ENCODE measurements at regions not wholly inside any gene's neighbourhood (a gene's known extent, or its start where the extent isn't known, plus 50 kb on each side); places are given as distances from the start of the nearest gene placed in this dataset.

GRCh38 chr12:67833602-67834001 lies 155.6 kb upstream of the IFNG-AS1 start (continued):
- TF ChIP-seq KLF7 (tag by site-specific recombination; IDR thresholded peaks at IDR 0.05; ENCODE audit: borderline replicate concordance) (no peak), ZNF777 (tag by site-specific recombination; IDR thresholded peaks at IDR 0.05; ENCODE audit: borderline replicate concordance) (no peak)

GRCh38 chr12:67837876-67838275 lies 151.4 kb upstream of the IFNG-AS1 start:
- no peak overlapping the region for H3K27ac ChIP-seq (ENCODE audit: extremely low read depth, low read depth, low read length)
- no peak for TF ChIP-seq RBAK (tag by site-specific recombination; IDR thresholded peaks at IDR 0.05)
- TF ChIP-seq BCL11A (tag by site-specific recombination; IDR thresholded peaks at IDR 0.05; ENCODE audit: low read depth) = no peak
- no peak for TF ChIP-seq ELK4 (IDR thresholded peaks at IDR 0.05; ENCODE audit: borderline replicate concordance, low read depth, low read length)
- TF ChIP-seq ZNF529 (tag by site-specific recombination; IDR thresholded peaks at IDR 0.05; ENCODE audit: insufficient replicate concordance) = no peak
- no peak for TF ChIP-seq MEIS1 (CRISPR knock-in tag; IDR thresholded peaks at IDR 0.05; ENCODE audit: borderline replicate concordance)
- TF ChIP-seq PRDM4 (tag by site-specific recombination; IDR thresholded peaks at IDR 0.05) = no peak
- TF ChIP-seq ZSCAN4 (tag by site-specific recombination; IDR thresholded peaks at IDR 0.05) = no peak
- TF ChIP-seq ZIC2 (tag by site-specific recombination; IDR thresholded peaks at IDR 0.05) = no peak
- no peak for TF ChIP-seq PRDM6 (tag by site-specific recombination; IDR thresholded peaks at IDR 0.05)
- no peak for TF ChIP-seq ZNF155 (tag by site-specific recombination; IDR thresholded peaks at IDR 0.05)
- TF ChIP-seq ZNF830 (tag by site-specific recombination; IDR thresholded peaks at IDR 0.05; ENCODE audit: low read depth) = no peak
- no peak for TF ChIP-seq ZNF398 (tag by site-specific recombination; IDR thresholded peaks at IDR 0.05)
- TF ChIP-seq ZFP41 (tag by site-specific recombination; IDR thresholded peaks at IDR 0.05; ENCODE audit: borderline replicate concordance) = no peak
- no peak for TF ChIP-seq PBX3 (CRISPR knock-in tag; IDR thresholded peaks at IDR 0.05)
- no peak for TF ChIP-seq ZNF133 (tag by site-specific recombination; IDR thresholded peaks at IDR 0.05)
- no peak for TF ChIP-seq ZNF600 (tag by site-specific recombination; IDR thresholded peaks at IDR 0.05)
- H3K36me3 ChIP-seq (ENCODE audit: control insufficient read depth in 2 of 2, insufficient read depth in 1 of 2, low read length in 2 of 2) = no peaks in the 10 kb centered on the region
- CTCF ChIA-PET = no interaction called here
- H3K4me3 ChIP-seq (ENCODE audit: low read depth, low read length) = no peak overlapping the region
- H3K9me3 ChIP-seq (ENCODE audit: control insufficient read depth, insufficient read depth, low read depth, low read length) = no peaks in the 10 kb centered on the region
- no peaks in the 10 kb centered on the region for H3K4me1 ChIP-seq (ENCODE audit: control insufficient read depth, insufficient read depth, low read length)
- POLR2A ChIA-PET = no interaction called here

Data from HEK293 (cell line).